IMR-90 (cell line): ENCODE measurements at regions not wholly inside any gene's neighbourhood (a gene's known extent, or its start where the extent isn't known, plus 50 kb on each side); places are given as distances from the start of the nearest gene placed in this dataset.

Experiments used
- BHLHE40 ChIP-seq: fragments of 150-350 bp; IDR thresholded peaks from 2 replicates; pipeline ENCODE4 v1.6.1; 2016; ENCODE audit warnings: mild to moderate bottlenecking, low read depth, low read length
- CEBPB ChIP-seq: IDR thresholded peaks from 2 replicates; pipeline ENCODE4 v1.6.1; 2012; ENCODE audit warnings: low read depth, low read length, improper control_type of control experiment
- FOS ChIP-seq: fragments of 150-350 bp; IDR thresholded peaks from 2 replicates; pipeline ENCODE4 v1.6.1; 2016; ENCODE audit warnings: low read depth, low read length
- MAFK ChIP-seq: IDR thresholded peaks from 2 replicates; pipeline ENCODE4 v1.6.1; 2012; ENCODE audit warnings: low read depth, low read length, improper control_type of control experiment
- MXI1 ChIP-seq: IDR thresholded peaks from 2 replicates; pipeline ENCODE4 v1.6.1; 2012; ENCODE audit warnings: low read depth, mild to moderate bottlenecking, low read length, moderate library complexity, borderline replicate concordance
- POLR2A ChIP-seq: IDR thresholded peaks from 2 replicates; pipeline ENCODE4 v1.6.1; 2012; ENCODE audit warnings: mild to moderate bottlenecking, low read depth, low read length
- RAD21 ChIP-seq: IDR thresholded peaks from 2 replicates; pipeline ENCODE4 v1.6.1; 2012; ENCODE audit warnings: low read length, improper control_type of control experiment
- RFX5 ChIP-seq: IDR thresholded peaks from 2 replicates; pipeline ENCODE4 v1.8.0; 2012; ENCODE audit warnings: low read depth, mild to moderate bottlenecking, low read length, moderate library complexity
- SMC3 ChIP-seq: fragments of 150-350 bp; IDR thresholded peaks from 2 replicates; pipeline ENCODE4 v1.6.1; 2016; ENCODE audit warnings: low read depth, mild to moderate bottlenecking, antibody characterized with exemption, low read length, moderate library complexity
- USF2 ChIP-seq: fragments of 150-350 bp; IDR thresholded peaks from 2 replicates; pipeline ENCODE4 v1.6.1; 2017; ENCODE audit warnings: mild to moderate bottlenecking, antibody characterized with exemption, low read length, low read depth
- TF ChIP-seq, protein P1 (sequence below): conservative IDR thresholded peaks from 2 replicates; pipeline ENCODE4 v1.5.1; 2012; ENCODE audit warnings: mild to moderate bottlenecking, low read depth, low read length, improper control_type of control experiment

DNA sequence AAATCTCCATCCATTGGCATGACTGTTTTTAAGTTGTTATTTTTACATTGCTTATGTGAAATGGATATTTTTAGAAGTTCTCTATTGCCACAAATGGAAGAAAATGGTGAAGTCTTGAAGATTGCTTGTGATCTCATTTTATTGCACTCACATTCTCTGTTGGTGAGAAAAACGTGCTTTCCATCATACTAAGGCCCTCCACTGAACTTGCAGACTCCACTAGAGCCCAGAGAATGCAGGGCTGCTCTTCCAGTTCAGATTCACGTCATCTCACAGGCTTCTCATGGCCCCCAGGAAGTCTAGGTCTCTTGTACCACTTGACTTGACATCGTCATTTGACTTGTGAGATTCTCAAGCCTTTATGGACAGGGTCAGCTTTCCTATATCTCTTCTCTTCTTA lies 254.8 kb upstream of the COPS8 start:
- TF ChIP-seq, protein P1, sequence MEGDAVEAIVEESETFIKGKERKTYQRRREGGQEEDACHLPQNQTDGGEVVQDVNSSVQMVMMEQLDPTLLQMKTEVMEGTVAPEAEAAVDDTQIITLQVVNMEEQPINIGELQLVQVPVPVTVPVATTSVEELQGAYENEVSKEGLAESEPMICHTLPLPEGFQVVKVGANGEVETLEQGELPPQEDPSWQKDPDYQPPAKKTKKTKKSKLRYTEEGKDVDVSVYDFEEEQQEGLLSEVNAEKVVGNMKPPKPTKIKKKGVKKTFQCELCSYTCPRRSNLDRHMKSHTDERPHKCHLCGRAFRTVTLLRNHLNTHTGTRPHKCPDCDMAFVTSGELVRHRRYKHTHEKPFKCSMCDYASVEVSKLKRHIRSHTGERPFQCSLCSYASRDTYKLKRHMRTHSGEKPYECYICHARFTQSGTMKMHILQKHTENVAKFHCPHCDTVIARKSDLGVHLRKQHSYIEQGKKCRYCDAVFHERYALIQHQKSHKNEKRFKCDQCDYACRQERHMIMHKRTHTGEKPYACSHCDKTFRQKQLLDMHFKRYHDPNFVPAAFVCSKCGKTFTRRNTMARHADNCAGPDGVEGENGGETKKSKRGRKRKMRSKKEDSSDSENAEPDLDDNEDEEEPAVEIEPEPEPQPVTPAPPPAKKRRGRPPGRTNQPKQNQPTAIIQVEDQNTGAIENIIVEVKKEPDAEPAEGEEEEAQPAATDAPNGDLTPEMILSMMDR = no peak
- TF ChIP-seq USF2 (no peak), CEBPB (no peak), MXI1 (no peak), POLR2A (no peak), RAD21 (no peak), BHLHE40 (no peak), MAFK (no peak), FOS (no peak), RFX5 (no peak), SMC3 (no peak)
